ENCODE measurements at regions not wholly inside any gene's neighbourhood (a gene's known extent, or its start where the extent isn't known, plus 50 kb on each side); places are given as distances from the start of the nearest gene placed in this dataset.

DNA sequence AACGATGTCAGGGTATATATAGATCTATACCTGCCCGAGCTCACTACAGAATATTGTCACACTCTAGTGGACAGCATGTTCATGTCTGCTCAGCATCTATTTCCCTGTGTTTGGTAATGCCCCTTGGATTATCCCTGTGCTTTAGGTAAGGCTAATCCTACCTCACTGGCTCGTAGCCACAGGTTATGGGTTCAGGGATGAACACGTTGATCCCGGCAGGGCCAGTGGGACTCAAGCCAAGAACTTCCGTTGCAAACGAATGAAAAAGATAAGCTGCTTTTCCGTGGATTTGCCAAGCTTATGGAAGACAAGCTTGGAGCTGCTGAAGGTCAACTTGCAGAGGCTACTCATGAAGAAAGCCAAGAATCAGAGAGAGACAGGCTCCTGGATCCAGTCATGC is 400.0 kb upstream of the TSHZ3 start:
- Histone ChIP-seq H3K9me2 (replicated peaks; ENCODE audit: control insufficient read depth, low read length) (no peaks in the 10 kb centered on the region), H3K4me2 (ENCODE audit: low read length) (no peak overlapping the region), H3K9me3 (ENCODE audit: control insufficient read depth, insufficient read depth, low read length) (no peaks in the 10 kb centered on the region; the same call in 1 of the 2 replicates), H3K27ac (ENCODE audit: low read depth, low read length) (no peak overlapping the region), H4K20me1 (ENCODE audit: control insufficient read depth, insufficient read depth, low read depth, low read length) (no peaks in the 10 kb centered on the region), H3F3A (ENCODE audit: control insufficient read depth, insufficient read depth) (no peaks in the 10 kb centered on the region), H3K4me3 (ENCODE audit: low read length) (no peak overlapping the region), H3K4me1 (ENCODE audit: control insufficient read depth, low read length) (no peaks in the 10 kb centered on the region), H3K36me3 (ENCODE audit: control insufficient read depth, low read length) (no peaks in the 10 kb centered on the region), H3K79me2 (ENCODE audit: control insufficient read depth, low read length) (no peaks in the 10 kb centered on the region), H3K27me3 (ENCODE audit: control insufficient read depth, low read length) (no peaks in the 10 kb centered on the region)
- TF ChIP-seq, protein P1, sequence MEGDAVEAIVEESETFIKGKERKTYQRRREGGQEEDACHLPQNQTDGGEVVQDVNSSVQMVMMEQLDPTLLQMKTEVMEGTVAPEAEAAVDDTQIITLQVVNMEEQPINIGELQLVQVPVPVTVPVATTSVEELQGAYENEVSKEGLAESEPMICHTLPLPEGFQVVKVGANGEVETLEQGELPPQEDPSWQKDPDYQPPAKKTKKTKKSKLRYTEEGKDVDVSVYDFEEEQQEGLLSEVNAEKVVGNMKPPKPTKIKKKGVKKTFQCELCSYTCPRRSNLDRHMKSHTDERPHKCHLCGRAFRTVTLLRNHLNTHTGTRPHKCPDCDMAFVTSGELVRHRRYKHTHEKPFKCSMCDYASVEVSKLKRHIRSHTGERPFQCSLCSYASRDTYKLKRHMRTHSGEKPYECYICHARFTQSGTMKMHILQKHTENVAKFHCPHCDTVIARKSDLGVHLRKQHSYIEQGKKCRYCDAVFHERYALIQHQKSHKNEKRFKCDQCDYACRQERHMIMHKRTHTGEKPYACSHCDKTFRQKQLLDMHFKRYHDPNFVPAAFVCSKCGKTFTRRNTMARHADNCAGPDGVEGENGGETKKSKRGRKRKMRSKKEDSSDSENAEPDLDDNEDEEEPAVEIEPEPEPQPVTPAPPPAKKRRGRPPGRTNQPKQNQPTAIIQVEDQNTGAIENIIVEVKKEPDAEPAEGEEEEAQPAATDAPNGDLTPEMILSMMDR (IDR thresholded peaks at IDR 0.05; ENCODE audit: low read depth, low read length, poor library complexity, severe bottlenecking) = no peak
- TF ChIP-seq EZH2phosphoT487 (IDR thresholded peaks at IDR 0.05; ENCODE audit: borderline replicate concordance, low read length) = no peak

DNA sequence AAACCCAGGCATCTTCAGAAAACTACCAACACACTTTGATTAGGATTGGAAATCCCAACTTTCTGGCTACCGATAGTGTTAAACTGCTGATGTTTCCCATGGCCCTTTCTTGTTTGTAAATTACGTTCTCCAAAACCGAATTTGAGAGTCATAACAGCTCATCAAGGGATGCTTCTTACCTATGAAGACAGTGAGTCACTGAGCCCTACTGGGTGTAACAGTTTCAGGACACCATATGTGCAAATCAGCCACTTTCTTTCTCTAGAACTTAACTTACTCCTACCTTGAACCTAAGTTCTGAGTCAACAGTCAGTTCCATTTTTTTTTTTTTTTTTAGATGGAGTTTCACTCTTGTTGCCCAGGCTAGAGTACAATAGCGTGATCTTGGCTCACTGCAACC is 410.1 kb upstream of the TSHZ3 start:
- no peaks in the 10 kb centered on the region for H3K36me3 ChIP-seq (ENCODE audit: control insufficient read depth, low read length)
- H3K27me3 ChIP-seq (ENCODE audit: control insufficient read depth, low read length) = no peaks in the 10 kb centered on the region
- no peaks in the 10 kb centered on the region for H3K9me2 ChIP-seq (replicated peaks; ENCODE audit: control insufficient read depth, low read length)
- no peaks in the 10 kb centered on the region for H3F3A ChIP-seq (ENCODE audit: control insufficient read depth, insufficient read depth)
- H3K9me3 ChIP-seq (ENCODE audit: control insufficient read depth, insufficient read depth, low read length) = no peaks in the 10 kb centered on the region
- no peak overlapping the region for H3K4me3 ChIP-seq (ENCODE audit: low read length)
- TF ChIP-seq, protein P1 (IDR thresholded peaks at IDR 0.05; ENCODE audit: low read depth, low read length, poor library complexity, severe bottlenecking) = no peak
- no peak for TF ChIP-seq EZH2phosphoT487 (IDR thresholded peaks at IDR 0.05; ENCODE audit: borderline replicate concordance, low read length)
- H3K27ac ChIP-seq (ENCODE audit: low read depth, low read length) = no peak overlapping the region
- no peak overlapping the region for H3K4me2 ChIP-seq (ENCODE audit: low read length)
- no peaks in the 10 kb centered on the region for H3K4me1 ChIP-seq (ENCODE audit: control insufficient read depth, low read length)
- H3K79me2 ChIP-seq (ENCODE audit: control insufficient read depth, low read length) = no peaks in the 10 kb centered on the region
- H4K20me1 ChIP-seq (ENCODE audit: control insufficient read depth, insufficient read depth, low read depth, low read length) = no peaks in the 10 kb centered on the region

DNA sequence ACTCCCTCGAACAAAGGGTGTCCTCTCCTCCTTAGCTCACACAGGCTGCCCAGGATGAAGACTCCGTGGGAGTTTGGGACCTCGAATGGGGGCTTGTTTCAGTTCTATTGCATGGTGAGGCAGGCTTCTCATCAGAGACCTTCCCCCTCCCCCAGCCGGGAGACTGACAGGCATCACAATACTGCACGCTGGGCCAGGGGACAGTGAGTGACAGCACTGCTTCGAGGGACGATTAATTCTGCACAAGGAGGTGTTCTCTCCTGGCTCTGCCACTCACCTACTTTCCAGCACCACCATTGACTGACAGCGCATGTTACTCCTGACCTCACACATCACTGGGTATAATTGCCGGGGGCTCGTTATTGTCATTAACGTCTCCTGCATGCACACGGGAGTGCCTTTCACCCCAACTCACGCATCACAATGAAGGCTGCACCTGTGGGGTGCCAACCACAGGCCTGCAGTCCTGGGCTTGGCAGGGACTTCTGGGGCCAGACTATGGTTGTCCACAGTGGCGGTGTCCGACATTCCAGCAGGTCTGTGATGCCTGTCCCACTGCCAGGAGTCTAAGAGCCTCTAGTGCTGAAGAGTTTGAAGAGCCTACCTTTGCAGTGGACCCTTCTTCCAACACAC is 412.2 kb upstream of the TSHZ3 start:
- Histone ChIP-seq H3K9me2 (replicated peaks; ENCODE audit: control insufficient read depth, low read length) (no peaks in the 10 kb centered on the region), H3K4me2 (ENCODE audit: low read length) (no peak overlapping the region), H4K20me1 (ENCODE audit: control insufficient read depth, insufficient read depth, low read depth, low read length) (no peaks in the 10 kb centered on the region)

More for the DNA sequence above, 412.2 kb upstream of the TSHZ3 start:
- Histone ChIP-seq H3K27ac (ENCODE audit: low read depth, low read length) (no peak overlapping the region), H3K79me2 (ENCODE audit: control insufficient read depth, low read length) (no peaks in the 10 kb centered on the region), H3K36me3 (ENCODE audit: control insufficient read depth, low read length) (no peaks in the 10 kb centered on the region), H3F3A (ENCODE audit: control insufficient read depth, insufficient read depth) (no peaks in the 10 kb centered on the region), H3K27me3 (ENCODE audit: control insufficient read depth, low read length) (no peaks in the 10 kb centered on the region), H3K9me3 (ENCODE audit: control insufficient read depth, insufficient read depth, low read length) (no peaks in the 10 kb centered on the region), H3K4me1 (ENCODE audit: control insufficient read depth, low read length) (no peaks in the 10 kb centered on the region), H3K4me3 (ENCODE audit: low read length) (no peak overlapping the region)
- TF ChIP-seq, protein P1 (IDR thresholded peaks at IDR 0.05; ENCODE audit: low read depth, low read length, poor library complexity, severe bottlenecking) = no peak
- TF ChIP-seq EZH2phosphoT487 (IDR thresholded peaks at IDR 0.05; ENCODE audit: borderline replicate concordance, low read length) = no peak
